Suppressor macrophage treated with lipopolysaccharide for 4 hours (primary cell): ENCODE measurements at regions not wholly inside any gene's neighbourhood (a gene's known extent, or its start where the extent isn't known, plus 50 kb on each side); places are given as distances from the start of the nearest gene placed in this dataset.
A peak's percentile ranks its signal among the peaks of the same experiment; 100 is the strongest.

Source experiments
- DNase-seq: peaks from one replicate; pipeline ENCODE4 v3.0.0-alpha.2; 2020

GRCh38 chr12:92528586-92528985, 174.2 kb upstream of the PLEKHG7 start:
- no peak for DNase-seq

GRCh38 chr12:92528097-92528496, 174.7 kb upstream of the PLEKHG7 start:
- no peak for DNase-seq

GRCh38 chr12:92524489-92524888, 178.3 kb upstream of the PLEKHG7 start:
- no peak for DNase-seq

GRCh38 chr12:92520511-92520910, 182.3 kb upstream of the PLEKHG7 start:
- DNase-seq, result peak; percentile 36

- no peak for DNase-seq
Observed at GRCh38 chr12:92519284-92519683, 183.5 kb upstream of the PLEKHG7 start.

GRCh38 chr12:92518071-92518470, 184.7 kb upstream of the PLEKHG7 start:
- no peak for DNase-seq

GRCh38 chr12:92516277-92516600, 186.6 kb upstream of the PLEKHG7 start:
- no peak for DNase-seq

GRCh38 chr12:92513231-92513730, 189.5 kb upstream of the PLEKHG7 start:
- peak; percentile 35 for DNase-seq

- DNase-seq, result peak; percentile 73
Observed at GRCh38 chr12:92511786-92512185, 191.0 kb upstream of the PLEKHG7 start.

GRCh38 chr12:92509156-92509738, 193.5 kb upstream of the PLEKHG7 start:
- DNase-seq, result no peak

- DNase-seq, result no peak
Observed at GRCh38 chr12:92506891-92507290, 195.9 kb upstream of the PLEKHG7 start.

- DNase-seq, result peak; percentile 31
Observed at GRCh38 chr12:92506460-92506859, 196.3 kb upstream of the PLEKHG7 start.

GRCh38 chr12:92505254-92506231, 197.2 kb upstream of the PLEKHG7 start:
- peak; percentile 80 for DNase-seq

GRCh38 chr12:92504594-92504981, 198.2 kb upstream of the PLEKHG7 start:
- peak; percentile 81 for DNase-seq

GRCh38 chr12:92503971-92504593, 198.7 kb upstream of the PLEKHG7 start:
- DNase-seq, result no peak

- DNase-seq, result peak; percentile 31
Observed at GRCh38 chr12:92503029-92503931, 199.5 kb upstream of the PLEKHG7 start.

- DNase-seq, result peak; percentile 57
Observed at GRCh38 chr12:92502417-92503028, 200.3 kb upstream of the PLEKHG7 start.

GRCh38 chr12:92496790-92497189, 206.0 kb upstream of the PLEKHG7 start:
- no peak for DNase-seq

- no peak for DNase-seq
Observed at GRCh38 chr12:92495108-92495507, 207.7 kb upstream of the PLEKHG7 start.

GRCh38 chr12:92493816-92494215, 209.0 kb upstream of the PLEKHG7 start:
- no peak for DNase-seq

- no peak for DNase-seq
Observed at GRCh38 chr12:92492995-92493394, 209.8 kb upstream of the PLEKHG7 start.

GRCh38 chr12:92492291-92492690, 210.5 kb upstream of the PLEKHG7 start:
- no peak for DNase-seq
